ENCODE measurements at regions not wholly inside any gene's neighbourhood (a gene's known extent, or its start where the extent isn't known, plus 50 kb on each side); places are given as distances from the start of the nearest gene placed in this dataset.
"Not testable (repeated sequence)": the region's sequence is repeated elsewhere in the genome, so short reads cannot be mapped to it uniquely, and the experiment has no call there.

- H2AFZ ChIP-seq (ENCODE audit: low read length); H3K79me2 ChIP-seq (ENCODE audit: low read length); CTCF ChIA-PET; H3K9me3 ChIP-seq (ENCODE audit: low read length); H3K9me2 ChIP-seq (replicated peaks; ENCODE audit: low read length); H3K36me3 ChIP-seq (ENCODE audit: low read depth, low read length); H3K9ac ChIP-seq (ENCODE audit: low read length); BruUV-seq (replicated peaks); H3K4me2 ChIP-seq (ENCODE audit: low read length); H3F3A ChIP-seq (ENCODE audit: low read length, unreplicated experiment); H4K20me1 ChIP-seq (ENCODE audit: low read length); H3K27ac ChIP-seq (ENCODE audit: low read length); DNase-seq; POLR2A ChIA-PET (ENCODE audit: unreplicated experiment); H3K4me3 ChIP-seq (ENCODE audit: low read length); H3K4me1 ChIP-seq (ENCODE audit: insufficient read depth, low read length); H3K27me3 ChIP-seq (ENCODE audit: low read length); ATAC-seq; intact Hi-C loops (cut with micrococcal nuclease): not testable (repeated sequence)
Measured at GRCh38 chr5:176122361-176122760, 115.9 kb upstream of the SIMC1 start.

GRCh38 chr5:176124120-176124519 lies 114.1 kb upstream of the SIMC1 start:
- H3K36me3 ChIP-seq (ENCODE audit: low read depth, low read length); H3K4me1 ChIP-seq (ENCODE audit: insufficient read depth, low read length); DNase-seq; H3K9me3 ChIP-seq (ENCODE audit: low read length); H3K27me3 ChIP-seq (ENCODE audit: low read length); H3F3A ChIP-seq (ENCODE audit: low read length, unreplicated experiment); H3K9me2 ChIP-seq (replicated peaks; ENCODE audit: low read length); BruUV-seq (replicated peaks); H3K4me3 ChIP-seq (ENCODE audit: low read length); POLR2A ChIA-PET (ENCODE audit: unreplicated experiment); CTCF ChIA-PET; intact Hi-C loops (cut with micrococcal nuclease); H3K27ac ChIP-seq (ENCODE audit: low read length); H4K20me1 ChIP-seq (ENCODE audit: low read length); H2AFZ ChIP-seq (ENCODE audit: low read length); H3K9ac ChIP-seq (ENCODE audit: low read length); ATAC-seq; H3K4me2 ChIP-seq (ENCODE audit: low read length); H3K79me2 ChIP-seq (ENCODE audit: low read length): not testable (repeated sequence)

GRCh38 chr5:176131771-176132170 lies 106.5 kb upstream of the SIMC1 start:
- no TSS peak for BruUV-seq (replicated peaks)
- Histone ChIP-seq H3K9ac (ENCODE audit: low read length) (no peak overlapping the region), H3K27ac (ENCODE audit: low read length) (no peak overlapping the region), H3F3A (ENCODE audit: low read length, unreplicated experiment) (no peaks in the 10 kb centered on the region), H3K79me2 (ENCODE audit: low read length) (no peaks in the 10 kb centered on the region), H4K20me1 (ENCODE audit: low read length) (no peaks in the 10 kb centered on the region), H3K9me3 (ENCODE audit: low read length) (no peaks in the 10 kb centered on the region), H2AFZ (ENCODE audit: low read length) (no peak overlapping the region), H3K4me2 (ENCODE audit: low read length) (no peak overlapping the region), H3K27me3 (ENCODE audit: low read length) (no peaks in the 10 kb centered on the region), H3K4me1 (ENCODE audit: insufficient read depth, low read length) (no peaks in the 10 kb centered on the region), H3K9me2 (replicated peaks; ENCODE audit: low read length) (no peaks in the 10 kb centered on the region), H3K4me3 (ENCODE audit: low read length) (no peak overlapping the region), H3K36me3 (ENCODE audit: low read depth, low read length) (no peaks in the 10 kb centered on the region)
- intact Hi-C loops (cut with micrococcal nuclease): no loop called here
- no peak for ATAC-seq
- CTCF ChIA-PET: no interaction called here
- DNase-seq: no peak
- POLR2A ChIA-PET (ENCODE audit: unreplicated experiment): no interaction called here
- TF ChIP-seq EZH2phosphoT487 (IDR thresholded peaks at IDR 0.05; ENCODE audit: borderline replicate concordance, low read length) (no peak), EZH2 (IDR thresholded peaks at IDR 0.05; ENCODE audit: low read length, unreplicated experiment) (no peak), CTCF (conservative IDR thresholded peaks at IDR 0.05; ENCODE audit: low read depth, low read length) (no peak)

GRCh38 chr5:176132471-176133288 lies 105.5 kb upstream of the SIMC1 start:
- POLR2A ChIA-PET (ENCODE audit: unreplicated experiment): no interaction called here
- Histone ChIP-seq H2AFZ (ENCODE audit: low read length) (no peak overlapping the region), H4K20me1 (ENCODE audit: low read length) (no peaks in the 10 kb centered on the region), H3K9me2 (replicated peaks; ENCODE audit: low read length) (no peaks in the 10 kb centered on the region), H3K4me1 (ENCODE audit: insufficient read depth, low read length) (no peaks in the 10 kb centered on the region), H3K9ac (ENCODE audit: low read length) (no peak overlapping the region), H3K9me3 (ENCODE audit: low read length) (no peaks in the 10 kb centered on the region), H3K4me3 (ENCODE audit: low read length) (no peak overlapping the region), H3K4me2 (ENCODE audit: low read length) (no peak overlapping the region), H3K36me3 (ENCODE audit: low read depth, low read length) (no peaks in the 10 kb centered on the region), H3K79me2 (ENCODE audit: low read length) (no peaks in the 10 kb centered on the region), H3F3A (ENCODE audit: low read length, unreplicated experiment) (no peaks in the 10 kb centered on the region), H3K27ac (ENCODE audit: low read length) (no peak overlapping the region), H3K27me3 (ENCODE audit: low read length) (no peaks in the 10 kb centered on the region)
- intact Hi-C loops (cut with micrococcal nuclease): no loop called here
- TF ChIP-seq EZH2phosphoT487 (IDR thresholded peaks at IDR 0.05; ENCODE audit: borderline replicate concordance, low read length) (no peak), CTCF (conservative IDR thresholded peaks at IDR 0.05; ENCODE audit: low read depth, low read length) (no peak), EZH2 (IDR thresholded peaks at IDR 0.05; ENCODE audit: low read length, unreplicated experiment) (no peak)
- no TSS peak for BruUV-seq (replicated peaks)
- CTCF ChIA-PET: no interaction called here
- no peak for DNase-seq
- ATAC-seq: no peak

Measured in PC-3 (cell line).